NCI-H1105 treated with DMSO at 0.1 percent for 48 hours (cell line): ENCODE measurements at regions not wholly inside any gene's neighbourhood (a gene's known extent, or its start where the extent isn't known, plus 50 kb on each side); places are given as distances from the start of the nearest gene placed in this dataset.

Source experiments
- DNase-seq: peaks from one replicate; lab custom pipeline; 2025; lab: John Stamatoyannopoulos, UW

- no peak for DNase-seq
Observed at GRCh38 chr2:16257322-16258028, 317.1 kb downstream of the MYCN start.

GRCh38 chr2:16256601-16257321 is 316.4 kb downstream of the MYCN start:
- no peak for DNase-seq

- DNase-seq = no peak
Observed at GRCh38 chr2:16255120-16255519, 314.8 kb downstream of the MYCN start.

GRCh38 chr2:16254356-16254965 is 314.1 kb downstream of the MYCN start:
- DNase-seq = no peak

- DNase-seq = no peak
Observed at GRCh38 chr2:16253291-16253690, 312.9 kb downstream of the MYCN start.

DNA sequence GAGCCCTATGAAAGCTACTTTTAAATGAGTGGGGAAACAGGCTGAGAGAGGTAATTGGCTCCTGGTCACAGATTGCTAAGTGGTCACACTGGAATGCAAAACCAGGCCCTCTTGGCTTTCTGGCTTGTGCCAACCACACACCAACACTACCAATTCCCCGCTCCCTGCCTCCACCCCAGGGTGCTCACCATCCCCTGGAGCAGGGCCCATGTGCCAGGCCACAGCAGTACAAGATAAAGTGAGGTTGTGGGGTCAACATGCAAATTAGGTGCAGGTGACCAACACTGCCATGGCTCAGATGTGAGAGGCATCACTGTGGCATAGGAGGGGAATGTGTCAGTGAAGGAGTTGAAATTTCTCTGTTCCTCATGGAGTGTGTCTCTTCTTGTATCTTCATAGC is 312.5 kb downstream of the MYCN start:
- no peak for DNase-seq

DNA sequence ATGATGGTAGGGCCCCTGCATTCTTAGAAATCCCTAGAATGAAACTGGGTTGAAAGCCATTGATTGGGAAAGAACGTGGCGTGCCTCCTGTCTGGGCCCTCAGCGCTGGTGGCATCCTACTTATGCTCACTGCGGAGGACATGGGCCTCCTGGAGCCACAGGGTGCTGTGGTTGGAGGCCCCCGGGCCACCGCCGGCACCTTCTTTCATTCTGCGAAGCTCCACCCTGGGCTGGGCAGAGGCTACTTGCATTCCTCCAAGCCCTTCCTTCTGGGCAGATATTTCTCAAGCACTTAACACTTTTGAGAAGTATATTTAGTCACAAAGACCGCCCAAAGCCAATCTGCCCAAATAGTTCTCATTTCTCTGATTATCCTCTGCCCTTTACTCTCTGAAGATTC is 311.9 kb downstream of the MYCN start:
- DNase-seq = no peak

DNA sequence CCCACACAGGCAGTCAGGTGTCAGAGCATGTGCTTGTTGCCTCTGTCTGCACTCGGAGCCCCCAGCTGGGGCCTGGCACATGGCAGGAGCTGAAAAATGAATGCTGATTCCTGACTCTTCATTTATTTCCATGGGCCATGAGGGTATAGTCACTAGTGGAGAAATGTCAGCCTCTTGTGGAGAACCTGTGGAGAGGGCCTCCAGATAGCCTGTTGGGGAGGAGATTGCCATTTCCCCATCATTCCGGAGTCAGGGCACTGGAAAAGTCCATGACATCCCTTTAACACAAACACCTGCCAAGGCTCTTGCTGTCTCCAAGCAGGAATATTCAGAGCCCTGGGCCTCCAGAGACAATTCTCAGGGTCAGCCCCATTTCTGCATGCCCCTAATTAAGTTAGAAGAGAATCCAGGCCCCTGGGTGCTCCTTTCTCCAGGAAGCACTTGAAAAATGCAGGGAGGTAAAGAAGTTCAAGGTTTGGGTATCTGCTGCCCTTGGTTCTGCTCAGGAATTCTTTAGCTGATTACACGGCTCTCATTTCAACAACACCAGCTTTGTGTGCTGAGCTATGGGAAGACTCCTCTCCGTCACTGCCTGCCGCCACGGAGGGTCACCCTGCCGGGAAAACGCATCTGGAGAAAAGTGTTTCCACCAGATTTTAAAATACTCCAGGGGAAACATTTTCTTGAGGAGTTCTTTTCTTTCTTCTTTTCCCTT is 311.3 kb downstream of the MYCN start:
- DNase-seq = no peak

DNA sequence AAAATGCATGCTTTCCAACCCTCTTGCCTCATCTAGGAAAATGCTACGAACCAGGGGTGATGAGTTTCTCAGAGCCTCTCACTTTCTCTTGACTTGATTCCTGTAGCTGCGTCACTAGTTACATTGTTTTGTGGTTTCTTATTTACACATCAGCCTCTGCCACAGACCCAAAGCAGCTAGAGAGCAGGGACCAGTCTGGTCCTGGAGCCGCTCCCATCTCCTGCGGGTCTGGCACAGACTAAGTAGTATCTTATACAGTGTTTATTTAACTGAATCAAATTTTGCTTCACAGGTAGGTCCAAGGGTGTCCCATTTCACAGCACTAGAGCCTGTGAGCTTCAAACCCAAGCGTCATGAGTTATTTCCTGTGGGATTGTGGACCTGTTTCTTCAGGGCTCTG is 310.5 kb downstream of the MYCN start:
- DNase-seq = no peak

- no peak for DNase-seq
Observed at GRCh38 chr2:16250466-16250865, 310.1 kb downstream of the MYCN start.

- DNase-seq = no peak
Observed at GRCh38 chr2:16250056-16250425, 309.7 kb downstream of the MYCN start.

DNA sequence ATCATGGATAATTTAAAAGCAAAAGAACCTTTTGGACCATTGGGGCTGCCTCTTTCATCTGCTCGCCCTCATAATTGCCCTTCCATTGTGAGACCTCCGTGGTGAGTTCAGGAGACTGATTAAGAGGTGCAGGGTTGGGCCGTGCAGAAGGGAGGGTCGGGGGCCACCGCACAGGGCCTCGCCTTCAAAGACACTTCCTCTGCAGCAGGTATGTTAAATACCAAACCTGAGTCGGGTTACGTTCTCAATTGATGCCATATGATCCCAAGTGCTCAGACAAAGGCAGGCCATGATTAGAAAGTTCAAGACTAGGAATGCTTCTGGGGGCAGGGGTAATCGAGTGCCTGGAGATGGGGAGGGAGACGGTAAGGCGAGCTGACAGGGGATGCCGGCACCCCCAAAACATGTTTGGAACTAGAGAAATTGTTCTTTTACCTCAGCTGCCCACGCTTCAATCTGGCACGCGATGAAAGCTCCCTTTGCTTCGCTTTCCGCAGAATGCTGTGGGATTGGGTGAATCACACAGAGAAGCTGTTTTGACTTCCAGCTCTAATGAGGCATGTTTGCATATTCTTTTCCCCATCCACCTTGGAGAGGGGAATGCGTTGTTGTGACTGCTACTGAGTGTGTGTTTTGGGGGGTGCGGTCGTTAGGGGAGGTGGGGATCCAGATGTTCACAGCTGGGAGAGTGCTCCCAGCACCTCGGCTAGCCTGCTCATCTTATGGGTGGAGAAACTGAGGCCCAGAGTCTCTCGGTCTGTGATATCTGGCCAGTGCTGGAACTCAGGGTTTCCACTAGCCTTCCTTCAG is 309.1 kb downstream of the MYCN start:
- no peak for DNase-seq

DNA sequence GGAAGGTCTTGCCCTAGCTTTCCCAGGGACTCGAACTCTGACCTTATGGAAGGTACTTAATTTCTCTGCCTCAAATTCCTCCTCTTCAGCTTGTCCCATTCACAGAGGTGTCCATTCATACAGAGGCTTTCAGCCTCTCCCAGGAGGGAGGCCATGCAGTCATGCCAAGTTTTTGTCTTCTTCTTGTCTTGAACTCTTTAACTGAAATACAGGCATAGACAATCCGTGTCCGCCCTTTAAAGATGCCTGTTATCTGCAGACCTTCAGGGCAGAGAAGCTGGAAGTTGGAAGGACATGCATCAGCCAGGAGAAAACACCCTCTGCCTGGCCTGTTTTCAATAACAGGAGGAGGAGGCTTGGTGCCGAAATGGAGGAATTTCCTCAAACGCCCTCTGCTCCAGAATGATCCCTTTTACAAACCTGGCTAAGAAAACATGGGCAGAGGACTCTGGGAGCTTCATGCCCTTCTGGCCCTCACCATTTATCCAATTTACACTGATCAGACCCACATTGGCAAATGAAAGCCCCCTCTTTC is 308.3 kb downstream of the MYCN start:
- DNase-seq = no peak

DNA sequence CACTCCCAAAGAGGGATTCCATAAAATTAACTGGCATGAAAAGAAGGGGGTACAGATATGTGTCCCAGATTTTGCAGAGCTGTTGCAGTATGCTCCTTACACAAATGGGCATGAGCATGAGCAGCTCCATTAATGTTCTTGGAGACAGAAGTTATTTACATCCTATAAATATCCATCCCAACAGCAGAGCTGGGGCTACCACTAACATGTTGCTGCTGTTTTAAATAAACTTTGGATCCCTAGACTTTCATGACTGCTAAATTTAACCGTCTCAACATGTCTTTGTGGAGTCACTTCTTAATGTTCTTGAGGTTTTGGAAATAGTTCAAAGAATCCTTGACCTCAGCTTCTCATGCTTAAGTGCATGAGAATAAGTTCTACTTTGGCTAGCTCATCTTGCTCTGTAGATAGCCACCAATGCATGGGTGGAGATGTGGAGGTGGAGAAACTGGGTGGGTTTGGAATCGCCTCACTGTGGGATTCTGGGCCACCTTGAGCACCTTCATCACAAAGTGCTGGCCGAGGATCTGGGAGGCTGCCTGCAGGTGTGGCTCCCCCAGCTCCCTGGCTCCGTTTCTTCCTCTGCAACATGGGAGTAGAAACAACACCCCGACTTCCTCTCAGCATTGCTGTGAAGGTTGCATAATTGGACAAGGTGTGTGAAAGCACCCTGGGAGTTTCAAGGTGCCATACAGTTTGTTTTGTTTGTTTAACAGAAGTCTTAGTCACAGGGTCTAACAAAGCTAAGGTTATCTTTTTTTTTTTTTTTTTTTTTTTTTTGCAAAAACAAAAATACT is 307.2 kb downstream of the MYCN start:
- DNase-seq = no peak

DNA sequence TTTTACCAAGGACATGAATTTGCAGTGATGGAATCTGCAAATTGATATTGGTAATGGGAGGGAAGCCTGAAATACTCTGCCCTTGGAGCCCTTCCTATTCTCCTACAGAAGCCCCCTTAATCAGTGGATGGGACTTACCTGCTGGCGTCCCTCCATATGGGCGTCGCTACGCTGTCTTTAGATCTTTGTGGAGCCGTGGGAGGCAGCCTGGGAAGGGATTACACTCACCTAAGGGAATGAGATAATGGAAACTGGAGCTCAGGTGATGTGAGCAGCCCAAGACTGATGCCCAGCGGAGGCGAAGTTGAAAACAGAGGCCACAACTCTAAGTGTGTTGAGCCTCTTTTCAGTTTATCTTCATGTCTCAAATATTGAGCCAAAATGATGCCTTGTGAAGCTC is 306.6 kb downstream of the MYCN start:
- no peak for DNase-seq

DNA sequence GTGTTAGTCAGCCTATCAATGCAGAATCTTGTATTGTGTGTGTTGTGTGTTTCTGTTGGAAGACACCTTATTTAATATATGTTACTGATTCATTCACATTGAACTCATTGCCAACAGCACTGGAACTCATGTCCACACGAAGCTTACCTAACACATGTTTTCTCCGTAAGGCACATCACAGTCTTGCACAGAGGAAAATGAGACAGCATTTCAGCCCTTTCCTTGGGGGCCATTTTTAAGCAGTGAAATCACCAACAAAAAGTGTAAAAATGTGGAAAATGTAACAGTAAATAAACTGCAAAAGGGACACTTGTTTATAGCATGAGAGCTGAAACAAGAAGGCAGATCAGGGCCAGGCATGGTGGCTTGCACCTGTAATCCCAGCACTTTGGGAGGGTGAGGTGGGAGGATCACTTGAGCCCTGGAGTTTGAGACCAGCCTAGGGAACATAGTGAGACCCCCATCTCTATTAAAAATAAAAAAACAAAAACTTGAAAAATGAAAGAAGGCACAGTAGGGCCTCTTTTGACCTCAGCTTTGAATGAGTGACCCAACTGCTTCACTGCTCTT is 306.0 kb downstream of the MYCN start:
- no peak for DNase-seq

DNA sequence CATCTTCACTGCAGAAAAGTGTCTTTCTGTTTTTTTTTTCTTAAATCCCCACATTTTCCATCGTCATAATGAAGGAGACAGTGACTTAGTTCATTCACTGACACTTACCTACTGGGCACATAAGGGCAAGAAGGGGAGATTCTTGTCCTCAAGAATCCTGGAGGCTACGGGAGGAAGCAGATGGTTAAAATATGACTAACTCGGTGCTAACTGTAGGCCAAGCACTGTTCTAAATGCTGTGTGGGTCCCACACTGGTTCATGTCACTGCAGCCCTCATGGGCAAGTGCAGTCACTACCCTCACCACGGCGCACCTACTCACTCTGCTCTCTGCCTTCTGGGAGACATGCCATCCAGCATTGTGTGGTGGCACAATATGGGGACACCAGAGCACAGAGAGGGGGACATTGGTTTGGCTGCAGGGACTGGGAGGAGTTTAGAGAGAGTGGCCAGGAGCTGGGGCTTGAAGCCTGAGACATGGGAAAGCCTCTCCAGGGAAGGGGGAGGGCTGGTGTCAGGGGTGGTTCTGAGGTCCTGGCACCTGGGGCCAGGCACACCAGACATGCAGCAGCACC is 305.2 kb downstream of the MYCN start:
- DNase-seq = no peak

GRCh38 chr2:16244966-16245320 is 304.6 kb downstream of the MYCN start:
- DNase-seq = no peak

GRCh38 chr2:16244153-16244965 is 304.0 kb downstream of the MYCN start:
- DNase-seq = no peak
